GM12865 (cell line): ENCODE measurements at regions not wholly inside any gene's neighbourhood (a gene's known extent, or its start where the extent isn't known, plus 50 kb on each side); places are given as distances from the start of the nearest gene placed in this dataset.

Experiments used
- DNase-seq: peaks from one replicate; pipeline ENCODE4 v3.0.0; 2010; ENCODE audit warnings: low read depth
- H3K4me3 ChIP-seq: 2 replicates; pipeline ENCODE4 v1.5.1; 2011; ENCODE audit warnings: mild to moderate bottlenecking, low read depth, low read length, control low read depth
- TF ChIP-seq, protein P1 (sequence below): IDR thresholded peaks from 2 replicates; pipeline ENCODE4 v1.5.1; 2011; ENCODE audit warnings: low read length, control low read depth, low read depth, inconsistent platforms; ENCODE audit not compliant: insufficient read depth; ENCODE audit errors: missing control alignments

DNA sequence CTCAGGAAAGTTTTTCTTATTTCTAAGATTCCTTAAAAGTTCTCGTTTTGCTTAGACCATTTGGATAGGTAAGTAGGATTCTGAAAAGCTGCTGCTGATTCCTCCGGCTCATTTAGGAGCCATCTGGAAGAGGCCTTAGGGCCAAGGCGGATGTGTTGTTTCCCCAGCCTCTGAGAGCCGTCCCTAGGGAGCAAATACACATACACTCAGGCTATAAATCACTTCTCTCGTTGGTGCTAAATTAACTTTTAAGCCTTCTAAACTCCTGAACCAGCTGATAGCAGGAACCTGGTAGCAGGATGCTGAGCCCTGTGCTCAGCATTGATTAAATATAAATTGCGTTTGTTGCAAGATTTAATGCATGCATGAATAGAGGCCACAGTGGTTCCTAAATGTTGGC, 109.8 kb downstream of the ADCYAP1 start:
- TF ChIP-seq, protein P1, sequence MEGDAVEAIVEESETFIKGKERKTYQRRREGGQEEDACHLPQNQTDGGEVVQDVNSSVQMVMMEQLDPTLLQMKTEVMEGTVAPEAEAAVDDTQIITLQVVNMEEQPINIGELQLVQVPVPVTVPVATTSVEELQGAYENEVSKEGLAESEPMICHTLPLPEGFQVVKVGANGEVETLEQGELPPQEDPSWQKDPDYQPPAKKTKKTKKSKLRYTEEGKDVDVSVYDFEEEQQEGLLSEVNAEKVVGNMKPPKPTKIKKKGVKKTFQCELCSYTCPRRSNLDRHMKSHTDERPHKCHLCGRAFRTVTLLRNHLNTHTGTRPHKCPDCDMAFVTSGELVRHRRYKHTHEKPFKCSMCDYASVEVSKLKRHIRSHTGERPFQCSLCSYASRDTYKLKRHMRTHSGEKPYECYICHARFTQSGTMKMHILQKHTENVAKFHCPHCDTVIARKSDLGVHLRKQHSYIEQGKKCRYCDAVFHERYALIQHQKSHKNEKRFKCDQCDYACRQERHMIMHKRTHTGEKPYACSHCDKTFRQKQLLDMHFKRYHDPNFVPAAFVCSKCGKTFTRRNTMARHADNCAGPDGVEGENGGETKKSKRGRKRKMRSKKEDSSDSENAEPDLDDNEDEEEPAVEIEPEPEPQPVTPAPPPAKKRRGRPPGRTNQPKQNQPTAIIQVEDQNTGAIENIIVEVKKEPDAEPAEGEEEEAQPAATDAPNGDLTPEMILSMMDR, result no peak
- no peak for DNase-seq
- no peak overlapping the region for H3K4me3 ChIP-seq

DNA sequence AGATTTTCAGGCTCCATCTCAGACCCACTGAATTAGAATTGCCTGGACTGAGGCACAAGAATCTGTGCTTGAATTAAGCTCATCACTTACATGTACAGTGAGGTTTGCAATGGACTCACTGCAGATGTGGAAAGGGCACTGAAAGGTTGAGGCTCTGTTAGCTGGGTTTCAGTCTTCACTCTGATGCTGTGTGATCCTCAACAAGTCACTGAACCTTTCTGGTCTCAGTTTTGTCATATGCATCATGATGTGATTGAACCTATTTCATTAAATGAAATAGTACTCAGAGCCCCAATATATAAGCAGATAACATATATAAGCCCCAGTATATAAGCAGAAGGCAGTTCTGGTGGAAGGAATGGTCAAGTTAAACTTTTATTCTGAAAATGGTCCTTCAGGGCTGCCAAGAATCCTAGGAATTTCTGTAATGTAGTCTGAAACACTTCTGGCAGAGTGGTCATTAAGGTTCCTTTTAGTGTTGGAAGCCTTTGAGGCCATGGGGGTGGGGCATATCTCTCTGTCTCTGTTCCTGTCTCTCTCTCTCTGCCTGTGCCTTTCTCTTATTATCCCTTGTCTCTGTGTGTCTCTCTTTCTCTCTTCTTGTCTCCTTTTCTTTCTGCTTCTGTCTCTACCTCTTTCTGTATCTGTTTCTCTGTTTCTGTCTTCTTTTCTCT, 110.4 kb downstream of the ADCYAP1 start:
- no peak overlapping the region for H3K4me3 ChIP-seq
- DNase-seq, result no peak
- TF ChIP-seq, protein P1, result no peak

DNA sequence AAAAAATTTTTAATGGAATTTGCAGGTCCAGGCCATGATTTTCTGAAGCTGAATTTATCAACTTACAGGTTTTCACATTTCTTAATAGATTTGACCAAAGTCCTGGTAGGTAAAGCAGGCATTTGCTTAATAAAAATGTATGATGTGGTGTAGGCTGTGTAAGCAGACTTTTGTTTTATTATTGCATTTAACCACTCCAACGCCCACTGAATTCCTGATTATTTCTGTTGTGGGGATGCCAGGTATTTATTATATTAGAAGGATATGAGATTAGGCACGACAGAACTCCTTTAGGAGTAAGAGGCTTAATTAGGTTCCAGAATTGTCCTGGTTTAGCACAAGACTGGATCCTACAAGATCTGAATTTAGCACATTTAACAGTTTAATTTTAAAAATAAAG, 111.1 kb downstream of the ADCYAP1 start:
- DNase-seq, result no peak
- TF ChIP-seq, protein P1, result no peak
- H3K4me3 ChIP-seq, result no peak overlapping the region

DNA sequence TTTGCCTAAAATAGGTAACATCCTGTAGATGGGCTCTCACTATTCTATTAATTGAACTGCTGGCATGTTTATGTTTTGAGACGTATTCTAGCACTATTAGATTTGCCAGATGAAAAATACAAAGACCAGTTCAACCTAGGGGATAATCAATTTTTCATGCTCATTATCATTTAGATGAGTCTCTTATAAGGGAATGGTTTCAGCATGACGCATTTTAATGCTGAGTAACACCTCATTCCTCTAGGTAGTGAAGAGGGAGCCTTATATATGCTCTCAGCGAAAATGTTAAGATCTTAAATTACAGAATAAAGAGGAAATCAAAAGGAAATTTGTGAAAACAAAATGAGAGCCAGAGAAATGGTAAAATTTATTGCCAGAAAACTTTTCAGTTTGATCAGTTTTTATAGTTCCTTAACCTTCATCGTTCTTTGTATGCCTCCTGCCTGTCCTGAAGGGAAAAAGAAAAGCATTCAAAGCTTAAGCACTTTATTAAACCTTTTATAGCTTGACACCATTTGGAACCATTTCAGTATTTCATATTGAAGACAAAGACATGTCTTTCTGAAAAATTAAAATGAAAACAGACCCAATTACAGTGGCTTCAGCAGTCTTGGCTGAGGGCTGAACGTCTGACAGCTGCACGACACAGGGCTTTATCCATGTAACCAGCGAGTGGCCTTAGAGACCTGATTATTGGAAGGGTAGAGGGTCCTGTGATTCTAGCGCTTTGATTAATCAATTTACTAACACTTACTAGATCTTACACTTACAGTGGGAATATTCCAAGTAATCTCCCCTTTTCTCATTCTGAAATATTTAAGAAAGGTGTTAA, 112.8 kb downstream of the ADCYAP1 start:
- DNase-seq, result no peak
- TF ChIP-seq, protein P1, result no peak
- no peak overlapping the region for H3K4me3 ChIP-seq

DNA sequence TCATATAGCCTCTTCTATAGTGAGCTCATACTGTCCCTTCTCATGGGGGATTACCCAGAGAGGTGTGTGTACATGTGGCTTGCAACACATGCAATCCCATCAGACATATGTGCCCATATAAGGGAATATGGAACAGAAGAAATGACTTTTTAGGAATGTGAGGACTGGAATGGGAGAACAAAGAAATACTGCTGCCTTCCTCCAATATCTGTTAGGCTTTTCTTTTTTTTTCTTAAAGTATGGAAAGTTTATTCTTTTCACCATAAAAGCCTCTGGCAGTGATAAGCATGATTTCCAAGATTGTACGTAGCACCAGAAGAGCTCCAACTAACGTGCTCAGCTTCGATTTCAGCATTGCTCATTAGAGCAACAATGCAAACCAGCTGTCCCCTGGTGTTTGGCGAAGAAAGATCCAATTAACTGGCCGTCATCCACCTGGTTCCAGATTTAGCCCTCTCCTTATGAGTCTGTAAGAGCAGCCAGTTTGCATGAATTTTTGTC, 113.6 kb downstream of the ADCYAP1 start:
- H3K4me3 ChIP-seq, result no peak overlapping the region
- TF ChIP-seq, protein P1, result no peak
- DNase-seq, result no peak

DNA sequence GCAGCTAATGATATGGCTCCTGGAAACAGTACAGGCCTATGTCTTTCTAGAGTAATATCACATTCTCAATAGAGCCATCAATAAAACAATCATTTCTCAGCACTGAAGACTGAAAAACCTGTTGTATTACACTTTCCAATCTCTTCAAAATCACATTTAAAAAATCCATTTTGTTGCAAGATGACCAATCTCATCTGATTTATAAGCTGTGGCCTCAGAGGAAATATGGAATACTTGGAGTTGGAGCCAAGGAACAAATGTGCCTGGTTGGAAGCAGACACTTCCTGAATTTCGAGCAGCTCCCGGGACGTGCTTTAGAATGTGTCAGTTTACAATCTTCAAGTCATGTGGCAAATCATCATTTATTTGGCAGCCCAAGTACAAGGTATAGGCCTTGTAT, 114.5 kb downstream of the ADCYAP1 start:
- no peak for DNase-seq
- TF ChIP-seq, protein P1, result no peak
- no peak overlapping the region for H3K4me3 ChIP-seq
